Hepatocyte (in vitro differentiated cells): ENCODE measurements at regions not wholly inside any gene's neighbourhood (a gene's known extent, or its start where the extent isn't known, plus 50 kb on each side); places are given as distances from the start of the nearest gene placed in this dataset.
"Not testable (repeated sequence)": the region's sequence is repeated elsewhere in the genome, so short reads cannot be mapped to it uniquely, and the experiment has no call there.

Experiments
- DNase-seq: peaks from one replicate; pipeline ENCODE4 v3.0.0-alpha.2; 2016; ENCODE audit warnings: low spot score
- H2AFZ ChIP-seq: fragments of 200-600 bp; sonication (generic); 2 replicates; pipeline ENCODE4 v1.6.0; 2016; ENCODE audit warnings: antibody characterized with exemption, mild to moderate bottlenecking
- H3K27ac ChIP-seq: fragments of 200-600 bp; sonication (generic); 2 replicates; pipeline ENCODE4 v1.5.1; 2016; ENCODE audit warnings: mild to moderate bottlenecking
- H3K27me3 ChIP-seq: fragments of 200-600 bp; sonication (generic); 2 replicates; pipeline ENCODE4 v1.6.1; 2016
- H3K36me3 ChIP-seq: fragments of 200-600 bp; sonication (generic); replicated peaks from 2 replicates; pipeline ENCODE4 v1.5.1; 2016; ENCODE audit warnings: low read depth; ENCODE audit not compliant: insufficient read depth
- H3K4me1 ChIP-seq: fragments of 200-600 bp; sonication (generic); 2 replicates; pipeline ENCODE4 v1.5.1; 2016; ENCODE audit warnings: mild to moderate bottlenecking, moderate library complexity; ENCODE audit not compliant: insufficient read depth
- H3K4me2 ChIP-seq: fragments of 200-600 bp; sonication (generic); 2 replicates; pipeline ENCODE4 v1.6.0; 2016
- H3K4me3 ChIP-seq: fragments of 200-600 bp; sonication (generic); 2 replicates; pipeline ENCODE4 v1.5.1; 2016; ENCODE audit warnings: mild to moderate bottlenecking
- H3K79me2 ChIP-seq: fragments of 200-600 bp; sonication (generic); 2 replicates; pipeline ENCODE4 v1.6.0; 2017; ENCODE audit warnings: mild to moderate bottlenecking
- H3K9me2 ChIP-seq: fragments of 200-600 bp; sonication (generic); replicated peaks from 2 replicates; pipeline ENCODE4 v1.6.0; 2017; ENCODE audit warnings: mild to moderate bottlenecking; ENCODE audit not compliant: insufficient read depth
- H3K9me3 ChIP-seq: fragments of 200-600 bp; sonication (generic); 2 replicates; pipeline ENCODE4 v1.5.1; 2016; ENCODE audit warnings: low read depth, mild to moderate bottlenecking
- H4K20me1 ChIP-seq: fragments of 200-600 bp; sonication (generic); 2 replicates; pipeline ENCODE4 v1.6.0; 2016; ENCODE audit warnings: mild to moderate bottlenecking; ENCODE audit not compliant: insufficient read depth, poor library complexity, severe bottlenecking
- CTCF ChIP-seq: fragments of 200-600 bp; sonication (generic); IDR thresholded peaks from 2 replicates; pipeline ENCODE4 v1.5.1; 2016; ENCODE audit warnings: antibody characterized with exemption, mild to moderate bottlenecking; ENCODE audit not compliant: poor library complexity
- EZH2 ChIP-seq: fragments of 200-600 bp; sonication (generic); IDR thresholded peaks from 2 replicates; pipeline ENCODE4 v1.6.1; 2016; ENCODE audit warnings: antibody characterized with exemption, mild to moderate bottlenecking, borderline replicate concordance
- EZH2phosphoT487 ChIP-seq: fragments of 200-600 bp; sonication (generic); IDR thresholded peaks from one replicate; pipeline ENCODE4 v1.6.1; 2018; ENCODE audit warnings: antibody characterized with exemption, mild to moderate bottlenecking, low read depth, moderate library complexity; ENCODE audit not compliant: unreplicated experiment, severe bottlenecking
- WGBS: methylation state at CpG from one replicate; pipeline ENCODE4 v1.1.6; 2016; ENCODE audit warnings: low lambda C conversion rate; ENCODE audit errors: missing lambda C conversion rate; 5-methylcytosine and 5-hydroxymethylcytosine counted together

GRCh38 chrX:3828378-3829040 is 115.1 kb upstream of the PRKX start:
- H3K36me3 ChIP-seq, H3K27me3 ChIP-seq, H3K27ac ChIP-seq, H3K9me3 ChIP-seq, H3K4me3 ChIP-seq, H3K4me2 ChIP-seq, H4K20me1 ChIP-seq, H2AFZ ChIP-seq, H3K79me2 ChIP-seq, H3K4me1 ChIP-seq, DNase-seq, H3K9me2 ChIP-seq: not testable (repeated sequence)
- WGBS = 88% methylated on average over 19 of the region's 20 CpGs

- H3K27me3 ChIP-seq, DNase-seq, H3K4me3 ChIP-seq, H2AFZ ChIP-seq, H3K4me1 ChIP-seq, H3K79me2 ChIP-seq, H4K20me1 ChIP-seq, H3K27ac ChIP-seq, H3K9me3 ChIP-seq, H3K4me2 ChIP-seq, H3K36me3 ChIP-seq, H3K9me2 ChIP-seq: not testable (repeated sequence)
- no CpG with 5 or more reads among the region's 5 CpGs for WGBS
These were observed 110.6 kb upstream of the PRKX start for GRCh38 chrX:3824008-3824407.

- Histone ChIP-seq H3K27ac (peak overlapping the region; percentile 53), H2AFZ (no peak overlapping the region), H3K9me3 (no peaks in the 10 kb centered on the region), H3K4me2 (no peak overlapping the region), H3K9me2 (no peaks in the 10 kb centered on the region), H3K4me3 (no peak overlapping the region), H3K27me3 (no peaks in the 10 kb centered on the region), H3K4me1 (no peaks in the 10 kb centered on the region), H3K36me3 (peaks cover 2% of the 10 kb centered on the region), H4K20me1 (no peaks in the 10 kb centered on the region), H3K79me2 (peaks cover 4% of the 10 kb centered on the region)
- peak; percentile 36 for DNase-seq
- no peak for TF ChIP-seq EZH2
- TF ChIP-seq EZH2phosphoT487 = no peak
- no peak for TF ChIP-seq CTCF
- WGBS = 64% methylated on average over 4 of the region's 4 CpGs
These were observed 106.7 kb upstream of the PRKX start for GRCh38 chrX:3820167-3820566.

GRCh38 chrX:3817480-3817879 is 104.0 kb upstream of the PRKX start:
- not testable (repeated sequence) for H3K9me3 ChIP-seq, H3K4me2 ChIP-seq, DNase-seq, H3K4me3 ChIP-seq, H3K36me3 ChIP-seq, H3K27me3 ChIP-seq, H3K9me2 ChIP-seq, H4K20me1 ChIP-seq, H2AFZ ChIP-seq, H3K79me2 ChIP-seq, H3K4me1 ChIP-seq, H3K27ac ChIP-seq
- 82% methylated on average over 5 of the region's 5 CpGs for WGBS

- H3K9me3 ChIP-seq = no peaks in the 10 kb centered on the region
- no peaks in the 10 kb centered on the region for H4K20me1 ChIP-seq
- TF ChIP-seq EZH2phosphoT487 (no peak), EZH2 (no peak), CTCF (no peak)
- peak overlapping the region; percentile 22 for H3K4me3 ChIP-seq
- no peak overlapping the region for H2AFZ ChIP-seq
- H3K4me1 ChIP-seq = peaks cover 3% of the 10 kb centered on the region
- H3K27ac ChIP-seq = peak overlapping the region; percentile 95
- no peaks in the 10 kb centered on the region for H3K9me2 ChIP-seq
- WGBS = 47% methylated on average over 30 of the region's 50 CpGs
- peaks cover 4% of the 10 kb centered on the region for H3K79me2 ChIP-seq
- peak; percentile 65 for DNase-seq
- H3K4me2 ChIP-seq = peak overlapping the region; percentile 92
- no peaks in the 10 kb centered on the region for H3K27me3 ChIP-seq
- no peaks in the 10 kb centered on the region for H3K36me3 ChIP-seq
These were observed 102.6 kb upstream of the PRKX start for GRCh38 chrX:3815896-3816664.
